Activated naive CD8-positive, alpha-beta T cell treated with anti-CD3 and anti-CD28 coated beads for 36 hours (primary cell): ENCODE measurements at regions not wholly inside any gene's neighbourhood (a gene's known extent, or its start where the extent isn't known, plus 50 kb on each side); places are given as distances from the start of the nearest gene placed in this dataset.

Source experiments
- DNase-seq: peaks from one replicate; pipeline ENCODE4 v3.0.0; 2021
- H3K27ac Mint-ChIP-seq: one replicate; pipeline ENCODE4 v1.8.0; 2022; ENCODE audit warnings: mild to moderate bottlenecking, moderate library complexity, mixed read lengths
- H3K27me3 Mint-ChIP-seq: one replicate; pipeline ENCODE4 v1.8.0; 2022; ENCODE audit warnings: mild to moderate bottlenecking, mixed read lengths
- H3K36me3 Mint-ChIP-seq: one replicate; pipeline ENCODE4 v1.8.0; 2021; ENCODE audit warnings: mild to moderate bottlenecking, mixed read lengths
- H3K4me1 Mint-ChIP-seq: one replicate; pipeline ENCODE4 v1.8.0; 2021; ENCODE audit warnings: mixed read lengths
- H3K4me3 Mint-ChIP-seq: one replicate; pipeline ENCODE4 v1.8.0; 2022; ENCODE audit warnings: mild to moderate bottlenecking, moderate library complexity, mixed read lengths
- H3K9me3 Mint-ChIP-seq: one replicate; pipeline ENCODE4 v1.8.0; 2022; ENCODE audit warnings: mixed read lengths

- no peaks in the 10 kb centered on the region for H3K4me1 Mint-ChIP-seq
- H3K4me3 Mint-ChIP-seq: no peak overlapping the region
- DNase-seq: no peak
- H3K36me3 Mint-ChIP-seq: no peaks in the 10 kb centered on the region
- H3K27ac Mint-ChIP-seq: no peak overlapping the region
- H3K9me3 Mint-ChIP-seq: peaks cover 15% of the 10 kb centered on the region
- peaks cover 6% of the 10 kb centered on the region for H3K27me3 Mint-ChIP-seq
Measured at GRCh38 chr3:66885326-66886000, 112.6 kb upstream of the KBTBD8 start.

DNA sequence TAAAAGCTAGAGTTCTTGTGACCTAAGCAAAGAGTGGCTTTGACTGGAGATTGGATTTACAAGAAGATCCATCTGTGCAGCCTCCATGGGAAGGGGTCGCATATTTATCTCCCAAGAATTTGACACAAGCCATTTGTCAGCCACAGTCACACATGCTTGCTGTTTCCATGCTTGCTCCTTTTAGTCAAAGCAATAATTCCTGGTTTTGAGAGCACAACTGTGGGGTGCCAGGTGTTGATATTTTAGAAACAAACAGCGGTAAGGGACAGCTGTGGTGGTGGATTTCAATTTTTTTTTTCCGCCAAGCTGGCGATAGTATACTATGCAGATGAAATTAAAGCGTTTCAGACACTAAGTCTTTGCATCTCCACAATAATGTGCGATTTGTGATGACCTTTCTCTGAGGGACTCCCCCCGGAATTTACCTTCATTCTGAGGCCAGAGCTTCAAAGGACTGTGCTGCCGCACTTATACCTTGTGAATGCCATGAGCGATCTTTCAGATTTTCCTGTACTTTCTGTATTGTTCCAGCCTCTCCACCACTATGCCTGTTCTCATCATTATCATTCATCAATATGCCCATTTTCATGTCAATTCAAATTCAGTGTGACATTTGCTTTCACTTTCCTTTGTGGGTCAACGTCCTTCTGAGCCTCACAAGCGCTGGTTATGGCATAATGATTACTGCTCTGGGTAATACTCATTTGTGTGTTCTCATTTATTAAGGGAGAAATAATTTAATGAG is 108.2 kb upstream of the KBTBD8 start:
- H3K4me1 Mint-ChIP-seq: no peaks in the 10 kb centered on the region
- no peak for DNase-seq
- no peak overlapping the region for H3K4me3 Mint-ChIP-seq
- H3K36me3 Mint-ChIP-seq: peaks cover 4% of the 10 kb centered on the region
- H3K27me3 Mint-ChIP-seq: no peaks in the 10 kb centered on the region
- H3K9me3 Mint-ChIP-seq: peaks cover 19% of the 10 kb centered on the region
- H3K27ac Mint-ChIP-seq: no peak overlapping the region

- Mint-ChIP-seq H3K27ac (no peak overlapping the region), H3K27me3 (no peaks in the 10 kb centered on the region), H3K4me3 (no peak overlapping the region), H3K4me1 (no peaks in the 10 kb centered on the region), H3K36me3 (peaks cover 10% of the 10 kb centered on the region), H3K9me3 (peaks cover 62% of the 10 kb centered on the region)
- no peak for DNase-seq
Measured at GRCh38 chr3:66898155-66898554, 100.0 kb upstream of the KBTBD8 start.

- Mint-ChIP-seq H3K4me3 (no peak overlapping the region), H3K27ac (no peak overlapping the region), H3K36me3 (peaks cover 2% of the 10 kb centered on the region), H3K4me1 (no peaks in the 10 kb centered on the region), H3K27me3 (peaks cover 10% of the 10 kb centered on the region), H3K9me3 (peaks cover 25% of the 10 kb centered on the region)
- no peak for DNase-seq
Measured at GRCh38 chr3:66904336-66904735, 93.8 kb upstream of the KBTBD8 start.

DNA sequence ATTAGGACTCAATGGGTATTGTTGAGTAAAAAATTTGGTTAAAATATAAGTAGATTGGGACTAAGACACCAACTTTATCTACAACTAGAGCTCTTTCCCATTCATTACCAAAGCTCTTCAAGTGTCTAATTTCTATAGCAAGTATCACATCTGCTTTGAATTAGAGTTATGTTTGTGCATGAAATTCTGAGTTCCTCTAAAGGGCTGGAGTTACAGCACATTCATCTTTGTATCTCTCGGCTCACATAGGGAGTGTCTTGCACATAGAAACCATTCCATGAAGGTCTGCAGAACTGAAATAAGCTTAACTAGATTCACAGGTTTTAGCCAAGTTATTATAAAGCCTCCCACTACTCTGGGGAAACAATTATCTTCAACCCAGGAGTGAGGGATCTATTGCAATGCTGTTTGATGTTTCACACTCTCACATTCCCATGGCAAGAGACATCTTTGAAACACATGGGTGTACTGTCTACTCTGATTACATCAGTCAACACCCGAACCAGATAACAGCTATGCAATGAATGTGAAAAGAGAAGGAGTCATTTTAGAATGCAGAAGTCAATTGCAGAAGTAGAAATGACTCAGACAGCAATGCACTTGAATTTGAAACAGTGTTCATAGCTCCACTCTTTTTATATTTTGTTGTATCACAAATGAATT is 93.1 kb upstream of the KBTBD8 start:
- H3K27ac Mint-ChIP-seq: no peak overlapping the region
- H3K9me3 Mint-ChIP-seq: peaks cover 20% of the 10 kb centered on the region
- no peaks in the 10 kb centered on the region for H3K4me1 Mint-ChIP-seq
- H3K4me3 Mint-ChIP-seq: no peak overlapping the region
- peaks cover 10% of the 10 kb centered on the region for H3K27me3 Mint-ChIP-seq
- no peak for DNase-seq
- peaks cover 2% of the 10 kb centered on the region for H3K36me3 Mint-ChIP-seq

DNA sequence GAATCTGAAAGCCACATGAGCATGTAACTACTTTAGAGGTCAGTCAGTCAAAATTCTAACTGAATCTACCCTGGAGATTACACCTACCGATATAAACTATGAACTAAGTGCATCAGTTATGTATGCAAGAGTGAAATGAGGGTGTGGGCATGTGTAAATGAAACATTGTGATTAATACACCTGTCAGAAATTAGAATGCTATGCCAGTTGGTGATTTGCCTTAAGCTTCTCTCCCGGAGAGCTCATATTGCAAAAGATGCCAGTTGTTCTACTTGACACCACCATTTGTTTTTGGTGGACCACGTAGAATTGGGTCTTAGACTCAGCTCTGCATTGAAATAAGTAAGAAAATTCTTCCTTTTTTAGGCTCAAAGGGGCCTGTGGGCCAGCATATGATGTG is 91.0 kb upstream of the KBTBD8 start:
- Mint-ChIP-seq H3K27ac (no peak overlapping the region), H3K9me3 (peaks cover 5% of the 10 kb centered on the region), H3K27me3 (peaks cover 10% of the 10 kb centered on the region), H3K36me3 (no peaks in the 10 kb centered on the region), H3K4me3 (no peak overlapping the region), H3K4me1 (no peaks in the 10 kb centered on the region)
- no peak for DNase-seq

GRCh38 chr3:66910266-66911055 is 87.6 kb upstream of the KBTBD8 start:
- no peaks in the 10 kb centered on the region for H3K36me3 Mint-ChIP-seq
- no peak overlapping the region for H3K4me3 Mint-ChIP-seq
- H3K9me3 Mint-ChIP-seq: peaks cover under 1% of the 10 kb centered on the region
- H3K27me3 Mint-ChIP-seq: peaks cover 10% of the 10 kb centered on the region
- no peak for DNase-seq
- H3K27ac Mint-ChIP-seq: no peak overlapping the region
- H3K4me1 Mint-ChIP-seq: no peaks in the 10 kb centered on the region

GRCh38 chr3:66912306-66912705 is 85.8 kb upstream of the KBTBD8 start:
- no peak overlapping the region for H3K4me3 Mint-ChIP-seq
- H3K9me3 Mint-ChIP-seq: peaks cover 5% of the 10 kb centered on the region
- DNase-seq: no peak
- H3K27ac Mint-ChIP-seq: no peak overlapping the region
- peaks cover 1% of the 10 kb centered on the region for H3K36me3 Mint-ChIP-seq
- H3K4me1 Mint-ChIP-seq: no peaks in the 10 kb centered on the region
- peaks cover 6% of the 10 kb centered on the region for H3K27me3 Mint-ChIP-seq

DNA sequence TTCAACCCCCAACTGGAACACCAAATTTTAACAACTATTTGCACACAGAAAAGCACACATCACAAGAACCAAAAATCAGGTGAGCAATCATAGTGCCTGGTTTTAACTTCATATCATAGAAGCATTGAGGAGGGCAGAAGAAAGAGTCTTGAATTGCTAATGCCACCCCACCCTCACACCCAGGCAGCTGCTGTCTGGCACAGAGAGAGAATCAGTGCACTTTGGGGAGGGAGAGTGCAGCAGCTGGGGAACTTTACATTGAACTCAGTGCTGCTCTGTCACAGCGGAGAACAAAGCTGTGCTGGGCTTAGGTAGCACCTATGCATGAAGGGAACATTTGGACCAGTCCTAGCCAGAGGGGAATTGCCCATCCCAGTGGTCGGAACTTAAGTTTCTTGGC is 76.0 kb upstream of the KBTBD8 start:
- no peak overlapping the region for H3K27ac Mint-ChIP-seq
- no peaks in the 10 kb centered on the region for H3K4me1 Mint-ChIP-seq
- no peak for DNase-seq
- H3K9me3 Mint-ChIP-seq: peaks cover 1% of the 10 kb centered on the region
- H3K27me3 Mint-ChIP-seq: peaks cover 24% of the 10 kb centered on the region
- no peak overlapping the region for H3K4me3 Mint-ChIP-seq
- no peaks in the 10 kb centered on the region for H3K36me3 Mint-ChIP-seq

- H3K36me3 Mint-ChIP-seq: no peaks in the 10 kb centered on the region
- H3K9me3 Mint-ChIP-seq: peaks cover 1% of the 10 kb centered on the region
- no peak overlapping the region for H3K4me3 Mint-ChIP-seq
- no peaks in the 10 kb centered on the region for H3K4me1 Mint-ChIP-seq
- peaks cover 24% of the 10 kb centered on the region for H3K27me3 Mint-ChIP-seq
- no peak for DNase-seq
- H3K27ac Mint-ChIP-seq: no peak overlapping the region
Measured at GRCh38 chr3:66923969-66924368, 74.1 kb upstream of the KBTBD8 start.

GRCh38 chr3:66928252-66928651 is 69.9 kb upstream of the KBTBD8 start:
- Mint-ChIP-seq H3K9me3 (no peaks in the 10 kb centered on the region), H3K36me3 (no peaks in the 10 kb centered on the region), H3K4me3 (no peak overlapping the region), H3K27ac (no peak overlapping the region), H3K4me1 (no peaks in the 10 kb centered on the region), H3K27me3 (peaks cover 18% of the 10 kb centered on the region)
- no peak for DNase-seq

DNA sequence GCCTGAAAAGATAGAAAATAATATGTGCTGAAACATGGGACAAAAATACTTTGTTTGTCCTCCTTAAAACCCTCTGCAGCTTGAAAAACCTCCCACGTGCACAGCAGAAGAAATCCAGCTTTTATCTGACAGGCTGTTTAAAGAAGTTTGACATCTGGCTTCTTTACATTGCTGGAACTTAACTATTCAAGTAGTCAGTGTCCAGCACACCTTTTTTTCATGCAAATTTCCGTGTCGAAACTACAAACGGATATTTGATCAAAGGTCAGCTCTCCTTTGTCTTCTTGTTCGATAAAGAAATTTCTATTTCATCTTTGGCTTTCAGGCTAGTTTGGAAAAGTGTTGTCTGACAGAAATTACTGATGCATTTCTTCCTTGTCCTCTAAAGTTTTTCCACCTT is 66.8 kb upstream of the KBTBD8 start:
- H3K4me1 Mint-ChIP-seq: no peaks in the 10 kb centered on the region
- no peaks in the 10 kb centered on the region for H3K9me3 Mint-ChIP-seq
- no peak overlapping the region for H3K27ac Mint-ChIP-seq
- H3K27me3 Mint-ChIP-seq: no peaks in the 10 kb centered on the region
- no peak overlapping the region for H3K4me3 Mint-ChIP-seq
- no peaks in the 10 kb centered on the region for H3K36me3 Mint-ChIP-seq
- no peak for DNase-seq

GRCh38 chr3:66931699-66932098 is 66.4 kb upstream of the KBTBD8 start:
- no peaks in the 10 kb centered on the region for H3K4me1 Mint-ChIP-seq
- no peaks in the 10 kb centered on the region for H3K9me3 Mint-ChIP-seq
- no peaks in the 10 kb centered on the region for H3K27me3 Mint-ChIP-seq
- H3K27ac Mint-ChIP-seq: no peak overlapping the region
- H3K4me3 Mint-ChIP-seq: no peak overlapping the region
- DNase-seq: no peak
- no peaks in the 10 kb centered on the region for H3K36me3 Mint-ChIP-seq

GRCh38 chr3:66933233-66933632 is 64.9 kb upstream of the KBTBD8 start:
- Mint-ChIP-seq H3K9me3 (no peaks in the 10 kb centered on the region), H3K4me1 (no peaks in the 10 kb centered on the region), H3K27me3 (peaks cover 2% of the 10 kb centered on the region), H3K4me3 (no peak overlapping the region), H3K36me3 (no peaks in the 10 kb centered on the region), H3K27ac (no peak overlapping the region)
- DNase-seq: no peak

DNA sequence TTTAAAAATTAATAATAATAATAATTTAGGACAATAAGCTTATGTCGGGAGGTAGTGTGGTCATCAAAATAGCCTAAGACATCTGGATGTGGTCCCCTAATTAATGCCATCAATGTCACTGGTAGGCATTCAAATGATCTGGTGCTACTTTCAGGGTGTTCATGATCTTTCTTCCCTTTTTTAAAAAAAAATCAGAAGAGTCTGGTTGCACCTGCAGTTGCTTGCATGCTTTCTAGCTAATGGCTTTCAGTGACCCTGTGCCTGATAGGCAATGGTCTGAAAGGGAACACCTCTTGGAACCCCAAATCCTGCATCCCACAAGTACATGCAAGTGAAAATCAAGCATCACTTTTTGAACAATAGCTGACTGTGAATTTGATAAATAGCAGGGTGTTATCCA is 64.1 kb upstream of the KBTBD8 start:
- no peak overlapping the region for H3K4me3 Mint-ChIP-seq
- H3K4me1 Mint-ChIP-seq: no peaks in the 10 kb centered on the region
- H3K9me3 Mint-ChIP-seq: no peaks in the 10 kb centered on the region
- no peak overlapping the region for H3K27ac Mint-ChIP-seq
- DNase-seq: no peak
- H3K27me3 Mint-ChIP-seq: peaks cover 3% of the 10 kb centered on the region
- no peaks in the 10 kb centered on the region for H3K36me3 Mint-ChIP-seq
